HepG2 (cell line): ENCODE measurements at regions not wholly inside any gene's neighbourhood (a gene's known extent, or its start where the extent isn't known, plus 50 kb on each side); places are given as distances from the start of the nearest gene placed in this dataset.

Source experiments
- HHEX ChIP-seq: IDR thresholded peaks from 2 replicates; pipeline ENCODE4 v1.6.1; 2016; ENCODE audit warnings: control low read depth
- KDM5A ChIP-seq: fragments of 200-600 bp; sonication (generic); IDR thresholded peaks from 2 replicates; pipeline ENCODE4 v1.7.0; 2018; ENCODE audit warnings: antibody characterized with exemption, mild to moderate bottlenecking, low read length, borderline replicate concordance
- KLF13 ChIP-seq: sonication (generic); formaldehyde crosslinking; IDR thresholded peaks from 2 replicates; pipeline ENCODE4 v1.4.0; 2020; ENCODE audit warnings: mild to moderate bottlenecking, missing genetic modification reagents
- MAFF ChIP-seq: IDR thresholded peaks from 2 replicates; pipeline ENCODE4 v1.6.1; 2011; ENCODE audit warnings: low read depth, low read length, improper control_type of control experiment
- MYC ChIP-seq: sonication (generic); formaldehyde crosslinking; IDR thresholded peaks from 2 replicates; pipeline ENCODE4 v1.9.0; 2021; ENCODE audit warnings: missing genetic modification reagents, borderline replicate concordance
- POLR2A ChIP-seq, 2 experiments: IDR thresholded peaks; 2 replicates each; pipeline ENCODE4 v1.6.1; 2011; ENCODE audit warnings: low read depth in 2 of 2, low read length in 2 of 2, mild to moderate bottlenecking in 1 of 2, moderate library complexity in 1 of 2; ENCODE audit not compliant: insufficient read depth in 1 of 2
- RFXANK ChIP-seq: IDR thresholded peaks from 2 replicates; pipeline ENCODE4 v1.6.1; 2016
- ZFX ChIP-seq: sonication (generic); formaldehyde crosslinking; IDR thresholded peaks from 2 replicates; pipeline ENCODE4 v1.4.0; 2020; ENCODE audit warnings: mild to moderate bottlenecking, low read depth, missing genetic modification reagents, moderate library complexity
- ZNF138 ChIP-seq: sonication (generic); formaldehyde crosslinking; IDR thresholded peaks from 2 replicates; pipeline ENCODE4 v1.5.0; 2020; ENCODE audit warnings: mild to moderate bottlenecking, low read depth, missing genetic modification reagents
- ZNF562 ChIP-seq: sonication (generic); formaldehyde crosslinking; IDR thresholded peaks from 2 replicates; pipeline ENCODE4 v1.8.0; 2022; ENCODE audit warnings: missing genetic modification reagents, borderline replicate concordance
- ZNF747 ChIP-seq: sonication (generic); formaldehyde crosslinking; IDR thresholded peaks from 2 replicates; pipeline ENCODE4 v1.8.1; 2023; ENCODE audit warnings: missing genetic modification reagents, mild to moderate bottlenecking, borderline replicate concordance
- TF ChIP-seq, protein P1 (sequence below): sonication (generic); formaldehyde crosslinking; IDR thresholded peaks from 2 replicates; pipeline ENCODE4 v1.5.0; 2020; ENCODE audit warnings: mild to moderate bottlenecking, missing genetic modification reagents, moderate library complexity

GRCh38 chr3:132904-133303 is 63.7 kb upstream of the CHL1 start:
- TF ChIP-seq, protein P1, sequence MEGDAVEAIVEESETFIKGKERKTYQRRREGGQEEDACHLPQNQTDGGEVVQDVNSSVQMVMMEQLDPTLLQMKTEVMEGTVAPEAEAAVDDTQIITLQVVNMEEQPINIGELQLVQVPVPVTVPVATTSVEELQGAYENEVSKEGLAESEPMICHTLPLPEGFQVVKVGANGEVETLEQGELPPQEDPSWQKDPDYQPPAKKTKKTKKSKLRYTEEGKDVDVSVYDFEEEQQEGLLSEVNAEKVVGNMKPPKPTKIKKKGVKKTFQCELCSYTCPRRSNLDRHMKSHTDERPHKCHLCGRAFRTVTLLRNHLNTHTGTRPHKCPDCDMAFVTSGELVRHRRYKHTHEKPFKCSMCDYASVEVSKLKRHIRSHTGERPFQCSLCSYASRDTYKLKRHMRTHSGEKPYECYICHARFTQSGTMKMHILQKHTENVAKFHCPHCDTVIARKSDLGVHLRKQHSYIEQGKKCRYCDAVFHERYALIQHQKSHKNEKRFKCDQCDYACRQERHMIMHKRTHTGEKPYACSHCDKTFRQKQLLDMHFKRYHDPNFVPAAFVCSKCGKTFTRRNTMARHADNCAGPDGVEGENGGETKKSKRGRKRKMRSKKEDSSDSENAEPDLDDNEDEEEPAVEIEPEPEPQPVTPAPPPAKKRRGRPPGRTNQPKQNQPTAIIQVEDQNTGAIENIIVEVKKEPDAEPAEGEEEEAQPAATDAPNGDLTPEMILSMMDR: no peak
- TF ChIP-seq KDM5A (no peak), ZFX (CRISPR knock-in tag) (no peak), POLR2A (IDR thresholded peaks at IDR 0.05; ENCODE audit: insufficient read depth in 1 of 2, low read depth in 2 of 2, low read length in 2 of 2) (no peak), KLF13 (CRISPR knock-in tag) (no peak), ZNF562 (CRISPR knock-in tag) (no peak), HHEX (no peak), MAFF (no peak), ZNF138 (CRISPR knock-in tag) (no peak), RFXANK (CRISPR knock-in tag) (no peak), ZNF747 (no peak), MYC (CRISPR knock-in tag) (no peak)
